Gastroesophageal sphincter (tissue), 3 donors: ENCODE measurements at regions not wholly inside any gene's neighbourhood (a gene's known extent, or its start where the extent isn't known, plus 50 kb on each side); places are given as distances from the start of the nearest gene placed in this dataset.
"Not testable (repeated sequence)": the region's sequence is repeated elsewhere in the genome, so short reads cannot be mapped to it uniquely, and the experiment has no call there.

ENCODE experiments used
- EP300 ChIP-seq: sonication (generic); formaldehyde crosslinking; IDR thresholded peaks from one replicate; pipeline ENCODE4 v1.6.1; 2017; ENCODE audit warnings: antibody characterized with exemption, mild to moderate bottlenecking
- POLR2A ChIP-seq, 2 donors: fragments of 450-650 bp; IDR thresholded peaks; one replicate each; pipeline ENCODE4 v1.6.1; 2017; ENCODE audit warnings: antibody characterized with exemption in 2 of 2, mild to moderate bottlenecking in 2 of 2, moderate library complexity in 1 of 2
- TF ChIP-seq, protein P1 (sequence below), 4 experiments: fragments of 200-600 bp in 2 of 4; fragments of 450-650 bp in 2 of 4; sonication (generic) in 1 of 4; IDR thresholded peaks; one replicate each; pipeline ENCODE4 v1.5.1; 2017 to 2019; ENCODE audit warnings: antibody characterized with exemption in 4 of 4, mild to moderate bottlenecking in 2 of 4, moderate library complexity in 2 of 4

DNA sequence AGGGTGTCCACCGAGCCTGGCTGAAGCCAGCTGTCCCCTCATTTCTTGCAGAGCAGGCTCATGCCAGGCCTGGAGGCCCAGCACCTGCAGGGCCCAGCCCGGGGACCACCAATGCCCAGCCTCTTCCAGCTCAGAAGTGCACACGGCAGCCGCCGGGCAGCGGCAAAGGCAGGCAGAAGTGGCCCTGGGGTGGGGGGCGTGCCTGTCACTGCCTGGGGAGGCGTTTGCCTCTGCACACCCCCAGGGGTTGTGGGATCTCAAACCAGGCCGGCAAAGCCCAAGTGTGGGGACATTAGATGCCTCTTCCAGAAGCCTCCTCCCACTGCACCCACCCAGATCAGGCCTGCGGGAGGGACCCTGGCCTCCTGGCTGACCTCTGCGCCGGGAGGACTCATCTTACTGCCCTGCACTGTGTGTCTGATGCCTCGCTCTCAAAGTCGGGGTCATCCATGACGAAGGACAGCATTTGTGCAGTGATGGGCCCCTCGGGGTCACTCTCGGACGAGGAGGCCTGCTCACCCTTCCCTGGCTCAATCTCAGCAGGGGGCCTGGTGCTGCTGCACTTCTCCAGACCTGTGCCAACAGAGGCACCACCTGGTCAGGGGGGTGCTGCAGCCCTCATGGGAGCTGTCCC lies 255.8 kb downstream of the ANKRD30B start:
- TF ChIP-seq, protein P1, sequence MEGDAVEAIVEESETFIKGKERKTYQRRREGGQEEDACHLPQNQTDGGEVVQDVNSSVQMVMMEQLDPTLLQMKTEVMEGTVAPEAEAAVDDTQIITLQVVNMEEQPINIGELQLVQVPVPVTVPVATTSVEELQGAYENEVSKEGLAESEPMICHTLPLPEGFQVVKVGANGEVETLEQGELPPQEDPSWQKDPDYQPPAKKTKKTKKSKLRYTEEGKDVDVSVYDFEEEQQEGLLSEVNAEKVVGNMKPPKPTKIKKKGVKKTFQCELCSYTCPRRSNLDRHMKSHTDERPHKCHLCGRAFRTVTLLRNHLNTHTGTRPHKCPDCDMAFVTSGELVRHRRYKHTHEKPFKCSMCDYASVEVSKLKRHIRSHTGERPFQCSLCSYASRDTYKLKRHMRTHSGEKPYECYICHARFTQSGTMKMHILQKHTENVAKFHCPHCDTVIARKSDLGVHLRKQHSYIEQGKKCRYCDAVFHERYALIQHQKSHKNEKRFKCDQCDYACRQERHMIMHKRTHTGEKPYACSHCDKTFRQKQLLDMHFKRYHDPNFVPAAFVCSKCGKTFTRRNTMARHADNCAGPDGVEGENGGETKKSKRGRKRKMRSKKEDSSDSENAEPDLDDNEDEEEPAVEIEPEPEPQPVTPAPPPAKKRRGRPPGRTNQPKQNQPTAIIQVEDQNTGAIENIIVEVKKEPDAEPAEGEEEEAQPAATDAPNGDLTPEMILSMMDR (IDR thresholded peaks at IDR 0.05) = not testable (repeated sequence)
- not testable (repeated sequence) for TF ChIP-seq EP300; POLR2A (IDR thresholded peaks at IDR 0.05)
